Loucy (cell line): ENCODE measurements at regions not wholly inside any gene's neighbourhood (a gene's known extent, or its start where the extent isn't known, plus 50 kb on each side); places are given as distances from the start of the nearest gene placed in this dataset.

Experiments
- H2AFZ ChIP-seq: fragments of 200-600 bp; sonication (generic); 2 replicates; pipeline ENCODE4 v1.6.0; 2016; ENCODE audit warnings: antibody characterized with exemption, mild to moderate bottlenecking, low read length, moderate library complexity
- H3F3A ChIP-seq: fragments of 200-600 bp; 2 replicates; pipeline ENCODE4 v1.6.0; 2016; ENCODE audit warnings: antibody characterized with exemption, low read depth, mild to moderate bottlenecking
- H3K27me3 ChIP-seq: fragments of 200-600 bp; sonication (generic); 2 replicates; pipeline ENCODE4 v1.6.1; 2014; ENCODE audit warnings: low read length, mild to moderate bottlenecking; ENCODE audit not compliant: insufficient read depth, poor library complexity, severe bottlenecking
- H3K36me3 ChIP-seq: fragments of 200-600 bp; sonication (generic); 2 replicates; pipeline ENCODE4 v1.6.1; 2016; ENCODE audit warnings: low read length; ENCODE audit not compliant: insufficient read depth
- H3K4me1 ChIP-seq: fragments of 200-600 bp; sonication (generic); 2 replicates; pipeline ENCODE4 v1.5.1; 2014; ENCODE audit warnings: low read length, mild to moderate bottlenecking; ENCODE audit not compliant: insufficient read depth, poor library complexity, severe bottlenecking
- H3K4me2 ChIP-seq: fragments of 200-600 bp; sonication (generic); 2 replicates; pipeline ENCODE4 v1.6.0; 2014; ENCODE audit warnings: antibody characterized with exemption, low read length, low read depth, mild to moderate bottlenecking; ENCODE audit not compliant: poor library complexity, severe bottlenecking
- H3K4me3 ChIP-seq: fragments of 200-600 bp; sonication (generic); 2 replicates; pipeline ENCODE4 v1.5.1; 2014; ENCODE audit warnings: low read length, mild to moderate bottlenecking, mixed read lengths; ENCODE audit not compliant: poor library complexity, severe bottlenecking
- H3K79me2 ChIP-seq: fragments of 200-600 bp; sonication (generic); 2 replicates; pipeline ENCODE4 v1.6.1; 2014; ENCODE audit warnings: low read length; ENCODE audit not compliant: insufficient read depth
- H3K9ac ChIP-seq: fragments of 200-600 bp; sonication (generic); 2 replicates; pipeline ENCODE4 v1.6.0; 2014; ENCODE audit warnings: mild to moderate bottlenecking, low read depth, low read length, moderate library complexity; ENCODE audit not compliant: poor library complexity, severe bottlenecking
- H3K9me2 ChIP-seq: fragments of 200-600 bp; sonication (generic); replicated peaks from 2 replicates; pipeline ENCODE4 v1.6.1; 2016; ENCODE audit warnings: low read depth, low read length, mixed read lengths
- H3K9me3 ChIP-seq: fragments of 200-600 bp; sonication (generic); 2 replicates; pipeline ENCODE4 v1.6.1; 2014; ENCODE audit warnings: mild to moderate bottlenecking, antibody characterized with exemption, low read length, low read depth; ENCODE audit not compliant: insufficient read depth
- H4K20me1 ChIP-seq: fragments of 200-600 bp; sonication (generic); 2 replicates; pipeline ENCODE4 v1.6.0; 2014; ENCODE audit warnings: antibody characterized with exemption, low read length, mild to moderate bottlenecking; ENCODE audit not compliant: insufficient read depth, poor library complexity, severe bottlenecking
- CTCF ChIP-seq: fragments of 200-600 bp; sonication (generic); conservative IDR thresholded peaks from 2 replicates; pipeline ENCODE4 v1.5.1; 2014; ENCODE audit warnings: mild to moderate bottlenecking, antibody characterized with exemption, low read length
- EZH2phosphoT487 ChIP-seq: fragments of 200-600 bp; IDR thresholded peaks from 2 replicates; pipeline ENCODE4 v1.6.1; 2018; ENCODE audit warnings: antibody characterized with exemption, mild to moderate bottlenecking, moderate library complexity, borderline replicate concordance

DNA sequence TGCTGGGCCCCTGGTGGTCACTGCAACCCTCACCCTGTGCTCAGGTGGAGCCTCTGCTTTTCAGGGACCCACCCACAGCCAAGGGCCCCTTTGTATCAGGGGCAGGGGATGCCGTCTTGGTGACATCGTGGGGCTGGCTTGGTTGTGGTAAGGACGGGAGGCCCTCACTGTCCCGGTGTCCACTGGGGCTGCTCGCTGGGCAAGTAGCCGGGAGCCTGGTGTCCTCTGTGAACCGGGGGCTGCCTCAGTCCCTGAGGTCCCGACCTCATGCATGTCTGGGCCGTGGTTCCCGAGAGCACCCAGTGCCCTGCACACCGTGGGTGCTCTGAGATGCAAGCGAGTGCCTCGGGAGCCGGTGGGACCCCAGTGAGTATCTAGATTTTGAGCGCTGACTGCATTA, 56.0 kb upstream of the TTC34 start:
- H3F3A ChIP-seq: no peaks in the 10 kb centered on the region
- no peaks in the 10 kb centered on the region for H3K9me2 ChIP-seq
- H3K36me3 ChIP-seq: no peaks in the 10 kb centered on the region
- H3K9ac ChIP-seq: no peak overlapping the region
- no peak overlapping the region for H3K4me2 ChIP-seq
- TF ChIP-seq CTCF (no peak), EZH2phosphoT487 (no peak)
- H3K4me3 ChIP-seq: no peak overlapping the region
- H4K20me1 ChIP-seq: no peaks in the 10 kb centered on the region
- H3K79me2 ChIP-seq: no peaks in the 10 kb centered on the region
- H3K27me3 ChIP-seq: no peaks in the 10 kb centered on the region
- no peaks in the 10 kb centered on the region for H3K4me1 ChIP-seq
- H2AFZ ChIP-seq: no peak overlapping the region
- H3K9me3 ChIP-seq: peaks cover 13% of the 10 kb centered on the region; the same call in 1 of the 2 replicates

DNA sequence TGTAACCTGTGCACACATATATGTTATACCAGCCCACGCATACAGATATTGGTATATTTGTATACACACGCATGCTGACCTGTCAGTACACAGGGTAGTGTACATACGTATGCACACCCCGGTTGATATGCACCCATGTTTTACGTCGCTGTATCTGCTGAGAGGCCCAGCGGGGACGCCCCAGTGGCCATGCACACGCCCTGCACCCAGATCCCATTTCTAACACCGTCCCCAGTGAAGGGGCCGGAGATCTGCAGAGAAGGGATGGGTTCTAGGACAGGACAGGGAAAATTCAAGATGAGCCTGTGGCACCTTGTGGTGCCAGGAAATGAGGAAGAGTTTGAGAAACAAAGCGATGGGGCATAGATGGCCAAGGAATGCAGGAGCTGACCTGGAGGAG, 57.2 kb upstream of the TTC34 start:
- Histone ChIP-seq H3K9ac (no peak overlapping the region), H4K20me1 (no peaks in the 10 kb centered on the region), H3K4me2 (no peak overlapping the region), H3K27me3 (no peaks in the 10 kb centered on the region), H3K79me2 (no peaks in the 10 kb centered on the region), H2AFZ (no peak overlapping the region), H3K9me2 (no peaks in the 10 kb centered on the region), H3K4me3 (no peak overlapping the region), H3F3A (no peaks in the 10 kb centered on the region), H3K9me3 (peaks cover 13% of the 10 kb centered on the region; the same call in 1 of the 2 replicates), H3K4me1 (no peaks in the 10 kb centered on the region), H3K36me3 (no peaks in the 10 kb centered on the region)
- TF ChIP-seq EZH2phosphoT487 (no peak), CTCF (no peak)

- Histone ChIP-seq H4K20me1 (no peaks in the 10 kb centered on the region), H3K4me1 (no peaks in the 10 kb centered on the region), H2AFZ (no peak overlapping the region), H3K36me3 (no peaks in the 10 kb centered on the region), H3K4me3 (no peak overlapping the region), H3K4me2 (no peak overlapping the region), H3F3A (no peaks in the 10 kb centered on the region), H3K9me3 (peaks cover 13% of the 10 kb centered on the region; the same call in 1 of the 2 replicates), H3K9ac (no peak overlapping the region), H3K9me2 (no peaks in the 10 kb centered on the region), H3K27me3 (no peaks in the 10 kb centered on the region), H3K79me2 (no peaks in the 10 kb centered on the region)
- no peak for TF ChIP-seq CTCF
Measured at GRCh38 chr1:2859219-2859880, 57.9 kb upstream of the TTC34 start.
